ENCODE measurements at regions not wholly inside any gene's neighbourhood (a gene's known extent, or its start where the extent isn't known, plus 50 kb on each side); places are given as distances from the start of the nearest gene placed in this dataset.

- no peak for TF ChIP-seq CTCF (IDR thresholded peaks at IDR 0.05)
- no peak for TF ChIP-seq POLR2A (IDR thresholded peaks at IDR 0.05)
Measured at GRCh38 chr4:17246656-17247055, 265.2 kb downstream of the QDPR start.
